ENCODE measurements at regions not wholly inside any gene's neighbourhood (a gene's known extent, or its start where the extent isn't known, plus 50 kb on each side); places are given as distances from the start of the nearest gene placed in this dataset.
A peak's percentile ranks its signal among the peaks of the same experiment; 100 is the strongest.
"Not testable (repeated sequence)": the region's sequence is repeated elsewhere in the genome, so short reads cannot be mapped to it uniquely, and the experiment has no call there.

- not testable (repeated sequence) for H3K36me3 ChIP-seq (replicated peaks; ENCODE audit: insufficient read depth, low read depth); DNase-seq (ENCODE audit: low spot score); H2AFZ ChIP-seq; H3K4me2 ChIP-seq; H3K9me3 ChIP-seq (ENCODE audit: low read depth); H3K79me2 ChIP-seq; H3K9me2 ChIP-seq (replicated peaks; ENCODE audit: insufficient read depth); H3K4me3 ChIP-seq; H4K20me1 ChIP-seq (ENCODE audit: insufficient read depth, poor library complexity, severe bottlenecking); H3K27ac ChIP-seq; H3K4me1 ChIP-seq (ENCODE audit: insufficient read depth); H3K27me3 ChIP-seq
- 88% methylated on average over 8 of the region's 8 CpGs for WGBS (ENCODE audit: low lambda C conversion rate, missing lambda C conversion rate)
These were observed 58.7 kb downstream of the POU5F2 start for GRCh38 chr5:93682471-93683404.

DNA sequence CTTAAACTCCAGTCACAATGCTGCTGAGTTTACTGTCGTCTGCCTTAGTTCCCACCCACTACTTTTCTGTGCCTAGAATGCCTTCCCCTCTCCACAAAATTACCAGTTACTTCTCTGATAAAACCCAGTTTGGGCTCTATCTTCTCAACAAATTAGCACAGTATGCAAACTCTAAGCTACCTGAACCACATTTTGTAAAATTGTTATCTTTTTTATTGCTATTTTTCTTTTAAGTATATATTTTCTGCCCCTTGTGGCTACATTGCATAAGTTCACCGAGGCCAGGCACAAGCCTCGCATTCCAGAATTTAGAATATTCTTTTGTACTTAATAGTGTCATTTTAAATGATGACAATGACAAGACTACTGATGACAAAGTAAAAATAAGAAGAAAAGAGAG is 60.0 kb downstream of the POU5F2 start:
- Histone ChIP-seq H3K4me1 (ENCODE audit: insufficient read depth) (no peaks in the 10 kb centered on the region), H2AFZ (no peak overlapping the region), H3K4me3 (no peak overlapping the region), H4K20me1 (ENCODE audit: insufficient read depth, poor library complexity, severe bottlenecking) (no peaks in the 10 kb centered on the region), H3K36me3 (replicated peaks; ENCODE audit: insufficient read depth, low read depth) (no peaks in the 10 kb centered on the region), H3K27me3 (no peaks in the 10 kb centered on the region), H3K9me3 (ENCODE audit: low read depth) (no peaks in the 10 kb centered on the region), H3K27ac (no peak overlapping the region), H3K9me2 (replicated peaks; ENCODE audit: insufficient read depth) (no peaks in the 10 kb centered on the region), H3K79me2 (no peaks in the 10 kb centered on the region), H3K4me2 (no peak overlapping the region)
- TF ChIP-seq, protein P1, sequence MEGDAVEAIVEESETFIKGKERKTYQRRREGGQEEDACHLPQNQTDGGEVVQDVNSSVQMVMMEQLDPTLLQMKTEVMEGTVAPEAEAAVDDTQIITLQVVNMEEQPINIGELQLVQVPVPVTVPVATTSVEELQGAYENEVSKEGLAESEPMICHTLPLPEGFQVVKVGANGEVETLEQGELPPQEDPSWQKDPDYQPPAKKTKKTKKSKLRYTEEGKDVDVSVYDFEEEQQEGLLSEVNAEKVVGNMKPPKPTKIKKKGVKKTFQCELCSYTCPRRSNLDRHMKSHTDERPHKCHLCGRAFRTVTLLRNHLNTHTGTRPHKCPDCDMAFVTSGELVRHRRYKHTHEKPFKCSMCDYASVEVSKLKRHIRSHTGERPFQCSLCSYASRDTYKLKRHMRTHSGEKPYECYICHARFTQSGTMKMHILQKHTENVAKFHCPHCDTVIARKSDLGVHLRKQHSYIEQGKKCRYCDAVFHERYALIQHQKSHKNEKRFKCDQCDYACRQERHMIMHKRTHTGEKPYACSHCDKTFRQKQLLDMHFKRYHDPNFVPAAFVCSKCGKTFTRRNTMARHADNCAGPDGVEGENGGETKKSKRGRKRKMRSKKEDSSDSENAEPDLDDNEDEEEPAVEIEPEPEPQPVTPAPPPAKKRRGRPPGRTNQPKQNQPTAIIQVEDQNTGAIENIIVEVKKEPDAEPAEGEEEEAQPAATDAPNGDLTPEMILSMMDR (IDR thresholded peaks at IDR 0.05; ENCODE audit: poor library complexity) = peak; percentile 27
- TF ChIP-seq EZH2phosphoT487 (IDR thresholded peaks at IDR 0.05; ENCODE audit: low read depth, severe bottlenecking, unreplicated experiment) = no peak
- no peak for DNase-seq (ENCODE audit: low spot score)
- 60% methylated on average over 3 of the region's 3 CpGs for WGBS (ENCODE audit: low lambda C conversion rate, missing lambda C conversion rate)

GRCh38 chr5:93677359-93677891 is 64.0 kb downstream of the POU5F2 start:
- Histone ChIP-seq H3K4me1 (ENCODE audit: insufficient read depth) (peaks cover 7% of the 10 kb centered on the region), H3K9me2 (replicated peaks; ENCODE audit: insufficient read depth) (no peaks in the 10 kb centered on the region), H3K36me3 (replicated peaks; ENCODE audit: insufficient read depth, low read depth) (no peaks in the 10 kb centered on the region), H3K4me3 (no peak overlapping the region), H3K9me3 (ENCODE audit: low read depth) (no peaks in the 10 kb centered on the region), H3K79me2 (no peaks in the 10 kb centered on the region), H3K27me3 (no peaks in the 10 kb centered on the region), H4K20me1 (ENCODE audit: insufficient read depth, poor library complexity, severe bottlenecking) (no peaks in the 10 kb centered on the region), H3K4me2 (peak overlapping the region; percentile 47), H2AFZ (no peak overlapping the region), H3K27ac (no peak overlapping the region)
- TF ChIP-seq EZH2phosphoT487 (IDR thresholded peaks at IDR 0.05; ENCODE audit: low read depth, severe bottlenecking, unreplicated experiment) (no peak), EZH2 (IDR thresholded peaks at IDR 0.05; ENCODE audit: borderline replicate concordance) (no peak)
- TF ChIP-seq, protein P1 (IDR thresholded peaks at IDR 0.05; ENCODE audit: poor library complexity) = no peak
- peak; percentile 55 for DNase-seq (ENCODE audit: low spot score)
- WGBS (ENCODE audit: low lambda C conversion rate, missing lambda C conversion rate) = 18% methylated on average over 7 of the region's 7 CpGs

GRCh38 chr5:93676704-93677103 is 64.7 kb downstream of the POU5F2 start:
- H2AFZ ChIP-seq = no peak overlapping the region
- H3K4me3 ChIP-seq = no peak overlapping the region
- no peaks in the 10 kb centered on the region for H3K27me3 ChIP-seq
- TF ChIP-seq EZH2 (IDR thresholded peaks at IDR 0.05; ENCODE audit: borderline replicate concordance) (no peak), EZH2phosphoT487 (IDR thresholded peaks at IDR 0.05; ENCODE audit: low read depth, severe bottlenecking, unreplicated experiment) (no peak)
- TF ChIP-seq, protein P1 (IDR thresholded peaks at IDR 0.05; ENCODE audit: poor library complexity) = no peak
- DNase-seq (ENCODE audit: low spot score) = no peak
- no peaks in the 10 kb centered on the region for H3K36me3 ChIP-seq (replicated peaks; ENCODE audit: insufficient read depth, low read depth)
- H3K9me3 ChIP-seq (ENCODE audit: low read depth) = no peaks in the 10 kb centered on the region
- no peaks in the 10 kb centered on the region for H4K20me1 ChIP-seq (ENCODE audit: insufficient read depth, poor library complexity, severe bottlenecking)
- peaks cover 7% of the 10 kb centered on the region for H3K4me1 ChIP-seq (ENCODE audit: insufficient read depth)
- no peaks in the 10 kb centered on the region for H3K9me2 ChIP-seq (replicated peaks; ENCODE audit: insufficient read depth)
- H3K27ac ChIP-seq = no peak overlapping the region
- H3K79me2 ChIP-seq = no peaks in the 10 kb centered on the region
- H3K4me2 ChIP-seq = peak overlapping the region; percentile 47
- 77% methylated on average over 5 of the region's 5 CpGs for WGBS (ENCODE audit: low lambda C conversion rate, missing lambda C conversion rate)

Data from hepatocyte (in vitro differentiated cells).